Common myeloid progenitor, CD34-positive (primary cell): ENCODE measurements at regions not wholly inside any gene's neighbourhood (a gene's known extent, or its start where the extent isn't known, plus 50 kb on each side); places are given as distances from the start of the nearest gene placed in this dataset.
"Not testable (repeated sequence)": the region's sequence is repeated elsewhere in the genome, so short reads cannot be mapped to it uniquely, and the experiment has no call there.

Experiments
- CTCF ChIA-PET: fragments of 350-600 bp; sonication (Branson Sonifier 250); formaldehyde crosslinking; loops from one replicate; lab custom pipeline; 2021; ENCODE audit warnings: antibody characterized with exemption; lab: Charles Lee
- POLR2A ChIA-PET: fragments of 350-600 bp; sonication (Branson Sonifier 250); formaldehyde crosslinking; loops from one replicate; lab custom pipeline; 2021; ENCODE audit warnings: antibody characterized with exemption; lab: Charles Lee
- DNase-seq, 3 donors: peaks; one replicate each; pipeline versions ENCODE4 v3.0.0 to v3.0.0-alpha.2; 2013
- H3K27ac ChIP-seq, 2 experiments: 1 replicate in 1 of 2; 2 replicates in 1 of 2; pipeline ENCODE4 v1.7.0; 2013; ENCODE audit warnings: inconsistent platforms in 2 of 2, low read length in 2 of 2, mild to moderate bottlenecking in 2 of 2, low read depth in 1 of 2, moderate library complexity in 1 of 2; ENCODE audit not compliant: severe bottlenecking in 2 of 2, insufficient read depth in 1 of 2, poor library complexity in 1 of 2
- H3K27me3 ChIP-seq, 5 experiments: replicated peaks in 2 of 5; 1 replicate in 3 of 5; 2 replicates in 2 of 5; pipeline versions ENCODE4 v1.6.1 to v1.7.0; 2013; ENCODE audit warnings: low read length in 4 of 5, mild to moderate bottlenecking in 2 of 5, moderate library complexity in 2 of 5, inconsistent platforms in 1 of 5; ENCODE audit not compliant: insufficient read depth in 5 of 5, control insufficient read depth in 4 of 5
- H3K36me3 ChIP-seq, 4 experiments: 1 replicate in 2 of 4; 2 replicates in 2 of 4; pipeline versions ENCODE4 v1.6.1 to v1.7.0; 2013; ENCODE audit warnings: low read length in 3 of 4, control low read depth in 1 of 4, mild to moderate bottlenecking in 1 of 4; ENCODE audit not compliant: control insufficient read depth in 4 of 4, insufficient read depth in 4 of 4
- H3K4me1 ChIP-seq, 4 experiments: 1 replicate in 3 of 4; 2 replicates in 1 of 4; pipeline versions ENCODE4 v1.6.1 to v1.7.1; 2013; ENCODE audit warnings: low read length in 3 of 4, mild to moderate bottlenecking in 3 of 4, control low read depth in 1 of 4, inconsistent platforms in 1 of 4, moderate library complexity in 1 of 4; ENCODE audit not compliant: control insufficient read depth in 4 of 4, insufficient read depth in 4 of 4; ENCODE audit errors: control extremely low read depth in 1 of 4
- H3K4me3 ChIP-seq, 7 experiments: 1 replicate in 4 of 7; 2 replicates in 3 of 7; pipeline versions ENCODE4 v1.5.1 to v1.7.0; 2013; ENCODE audit warnings: mild to moderate bottlenecking in 7 of 7, low read length in 6 of 7, moderate library complexity in 6 of 7, inconsistent platforms in 2 of 7, low read depth in 2 of 7, control low read depth in 1 of 7; ENCODE audit not compliant: insufficient read depth in 4 of 7, control insufficient read depth in 1 of 7; ENCODE audit errors: extremely low read depth in 1 of 7
- H3K9me3 ChIP-seq, 5 experiments: 1 replicate in 4 of 5; 2 replicates in 1 of 5; pipeline versions ENCODE4 v1.6.1 to v1.7.1; 2013; ENCODE audit warnings: low read length in 4 of 5, mild to moderate bottlenecking in 2 of 5, inconsistent platforms in 1 of 5, low read depth in 1 of 5, moderate library complexity in 1 of 5; ENCODE audit not compliant: control insufficient read depth in 4 of 5, insufficient read depth in 2 of 5; ENCODE audit errors: control extremely low read depth in 1 of 5
- WGBS: methylation state at CpG from one replicate; pipeline ENCODE4 v1.1.5; 2013; ENCODE audit not compliant: insufficient coverage; 5-methylcytosine and 5-hydroxymethylcytosine counted together

DNA sequence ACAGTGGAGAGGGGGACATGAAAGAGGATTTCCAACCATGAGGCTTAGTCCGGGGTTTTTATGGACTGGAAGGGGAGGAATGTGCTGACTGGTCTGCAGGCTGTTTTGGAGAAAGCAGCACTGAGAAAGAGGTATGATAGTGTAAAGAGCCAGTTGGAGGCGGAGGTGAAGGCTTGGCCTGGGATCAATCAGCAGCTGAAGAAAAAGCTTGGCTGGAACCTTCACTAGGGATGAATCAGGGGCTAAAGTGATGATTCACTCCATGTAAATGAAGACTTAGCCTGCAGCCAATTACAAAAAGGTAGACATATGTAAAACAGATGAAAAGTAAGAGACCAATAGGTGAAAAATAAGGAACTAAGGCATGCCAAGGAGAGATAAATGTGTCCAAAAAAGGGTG lies 1382.6 kb downstream of the GATA3 start:
- ChIA-PET POLR2A (no interaction called here), CTCF (no interaction called here)
- WGBS = 96% methylated on average over 2 of the region's 2 CpGs
- Histone ChIP-seq H3K27me3 (no peaks in the 10 kb centered on the region), H3K9me3 (peaks cover 0 to 3% (median 0%) of the 10 kb centered on the region in 5 experiments), H3K4me3 (no peak overlapping the region), H3K27ac (no peak overlapping the region), H3K4me1 (no peaks in the 10 kb centered on the region), H3K36me3 (no peaks in the 10 kb centered on the region)
- DNase-seq = no peak

DNA sequence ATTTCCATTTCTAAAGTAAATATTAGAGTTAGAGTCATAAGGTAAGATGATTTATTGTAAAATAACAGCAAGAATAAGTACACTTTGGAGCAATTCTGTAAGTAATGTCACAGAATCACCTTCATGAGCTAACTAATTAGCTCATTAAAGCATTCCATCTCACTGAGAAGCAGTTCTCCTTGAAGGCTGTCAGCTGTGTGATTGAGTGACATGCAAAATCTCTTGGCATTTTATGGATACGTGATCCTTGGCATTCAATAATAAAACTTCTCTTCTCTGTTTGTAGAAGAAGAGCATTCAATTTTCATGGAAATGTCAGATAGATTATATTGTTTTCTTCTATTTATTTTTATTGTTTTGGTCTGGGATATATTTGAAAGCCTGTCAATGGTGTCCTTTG lies 1389.3 kb downstream of the GATA3 start:
- H3K27me3 ChIP-seq = no peaks in the 10 kb centered on the region
- POLR2A ChIA-PET = no interaction called here
- H3K9me3 ChIP-seq = no peaks in the 10 kb centered on the region
- no peaks in the 10 kb centered on the region for H3K36me3 ChIP-seq
- no peak for DNase-seq
- no peak overlapping the region for H3K4me3 ChIP-seq
- no CpG with 5 or more reads among the region's 1 CpG for WGBS
- no peak overlapping the region for H3K27ac ChIP-seq
- H3K4me1 ChIP-seq = no peaks in the 10 kb centered on the region
- CTCF ChIA-PET = no interaction called here

DNA sequence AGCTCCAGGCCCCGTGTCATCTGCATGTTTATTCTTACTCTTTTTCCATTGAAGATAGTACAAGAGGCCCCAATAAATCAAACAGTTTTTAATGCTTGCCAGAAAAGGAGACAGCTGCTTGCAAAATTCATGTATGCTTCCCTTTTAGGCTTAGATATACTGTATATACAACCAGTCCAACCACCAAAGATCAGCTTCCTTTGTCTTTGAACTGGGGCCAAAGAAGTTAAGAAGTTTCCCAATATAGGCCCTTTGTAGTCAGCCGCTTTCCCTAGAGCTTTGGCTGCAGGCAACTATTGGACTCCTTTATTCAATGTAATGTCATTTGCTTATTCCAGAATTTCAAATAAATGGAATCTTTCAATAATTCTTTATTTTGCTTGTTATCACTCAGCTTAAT lies 1395.0 kb downstream of the GATA3 start:
- WGBS = 100% methylated on average over 1 of the region's 2 CpGs
- no peak for DNase-seq
- Histone ChIP-seq H3K36me3 (no peaks in the 10 kb centered on the region), H3K27ac (no peak overlapping the region), H3K4me3 (no peak overlapping the region), H3K9me3 (peaks cover 0 to 5% (median 0%) of the 10 kb centered on the region in 5 experiments), H3K27me3 (no peaks in the 10 kb centered on the region), H3K4me1 (no peaks in the 10 kb centered on the region)
- ChIA-PET CTCF (no interaction called here), POLR2A (no interaction called here)

DNA sequence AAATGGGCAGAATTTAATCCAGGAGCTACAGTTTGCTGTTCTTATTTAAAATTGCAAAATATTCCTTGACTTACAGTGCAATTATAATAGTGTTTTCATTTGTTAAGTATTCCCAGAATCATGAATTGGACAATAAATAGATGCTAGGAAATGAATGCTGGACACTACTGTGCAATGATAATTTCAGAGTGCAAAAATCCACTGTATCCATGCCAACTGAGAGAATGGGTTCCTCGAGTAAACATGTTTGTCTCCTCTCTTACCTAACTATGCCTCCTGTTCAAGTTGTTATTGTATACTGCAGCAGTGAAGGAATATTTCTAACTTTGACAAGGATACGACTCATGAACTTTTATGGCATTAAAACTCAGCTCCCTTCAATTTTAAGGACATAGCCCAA lies 1396.3 kb downstream of the GATA3 start:
- H3K4me1 ChIP-seq = no peaks in the 10 kb centered on the region
- H3K36me3 ChIP-seq = no peaks in the 10 kb centered on the region
- ChIA-PET POLR2A (no interaction called here), CTCF (no interaction called here)
- H3K9me3 ChIP-seq = peaks cover 0 to 7% (median 0%) of the 10 kb centered on the region in 5 experiments
- no peaks in the 10 kb centered on the region for H3K27me3 ChIP-seq
- WGBS = 90% methylated on average over 1 of the region's 2 CpGs
- no peak for DNase-seq
- H3K27ac ChIP-seq = no peak overlapping the region
- no peak overlapping the region for H3K4me3 ChIP-seq

DNA sequence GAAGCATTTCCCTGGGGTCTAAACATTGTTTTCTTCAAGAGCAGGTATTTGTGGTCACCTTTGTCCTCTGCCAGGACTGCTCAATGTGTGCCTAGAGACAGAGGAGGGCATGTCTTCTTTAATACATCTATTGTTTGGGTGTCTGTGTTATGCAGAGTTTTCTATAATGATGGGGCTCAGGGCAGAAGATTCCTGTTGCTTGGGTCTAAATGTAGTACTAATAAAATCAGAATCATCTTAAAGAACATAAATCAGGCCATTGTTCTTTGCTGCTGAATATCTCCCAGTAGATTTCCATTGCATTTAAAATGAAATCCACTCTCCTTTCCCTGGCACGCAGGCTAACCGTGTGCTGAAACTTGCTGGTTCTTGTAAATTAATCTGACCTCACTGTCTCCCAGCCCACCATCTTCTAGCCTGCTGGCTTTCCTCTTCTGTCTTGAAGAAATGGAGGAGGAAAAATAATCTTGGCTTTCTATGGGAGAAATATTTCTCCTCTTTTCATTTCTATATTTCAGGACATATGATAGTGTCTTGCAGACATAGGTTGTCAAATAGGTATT lies 1396.8 kb downstream of the GATA3 start:
- POLR2A ChIA-PET = no interaction called here
- no peaks in the 10 kb centered on the region for H3K27me3 ChIP-seq
- CTCF ChIA-PET = no interaction called here
- peaks cover 0 to 7% (median 0%) of the 10 kb centered on the region in 5 experiments for H3K9me3 ChIP-seq
- H3K4me1 ChIP-seq = no peaks in the 10 kb centered on the region
- H3K36me3 ChIP-seq = no peaks in the 10 kb centered on the region
- no peak overlapping the region for H3K27ac ChIP-seq
- no peak overlapping the region for H3K4me3 ChIP-seq
- 90% methylated on average over 2 of the region's 2 CpGs for WGBS
- no peak for DNase-seq

DNA sequence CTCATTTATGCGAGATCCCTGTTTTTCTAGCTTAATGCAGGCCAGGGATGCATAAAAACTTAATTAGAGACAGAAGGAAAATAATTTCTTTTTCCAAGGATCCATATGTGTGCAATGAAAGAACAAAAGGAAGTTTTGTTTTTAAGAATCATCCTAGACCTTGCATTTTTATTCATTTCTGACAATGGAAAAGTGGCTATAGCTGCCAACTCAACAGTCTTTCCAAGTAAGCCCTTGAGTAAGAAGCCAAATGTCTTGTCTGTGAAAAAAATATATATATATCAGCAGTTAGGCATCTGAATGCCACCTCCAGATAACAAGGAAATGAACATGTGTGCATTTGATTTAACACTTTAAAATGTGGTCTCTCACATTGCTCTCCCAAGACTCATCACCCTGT lies 1397.6 kb downstream of the GATA3 start:
- Histone ChIP-seq H3K4me1 (no peaks in the 10 kb centered on the region), H3K4me3 (no peak overlapping the region), H3K27ac (no peak overlapping the region), H3K9me3 (peaks cover 0 to 7% (median 0%) of the 10 kb centered on the region in 5 experiments), H3K36me3 (no peaks in the 10 kb centered on the region), H3K27me3 (no peaks in the 10 kb centered on the region)
- no CpG with 5 or more reads among the region's 1 CpG for WGBS
- DNase-seq = no peak
- ChIA-PET CTCF (no interaction called here), POLR2A (no interaction called here)

DNA sequence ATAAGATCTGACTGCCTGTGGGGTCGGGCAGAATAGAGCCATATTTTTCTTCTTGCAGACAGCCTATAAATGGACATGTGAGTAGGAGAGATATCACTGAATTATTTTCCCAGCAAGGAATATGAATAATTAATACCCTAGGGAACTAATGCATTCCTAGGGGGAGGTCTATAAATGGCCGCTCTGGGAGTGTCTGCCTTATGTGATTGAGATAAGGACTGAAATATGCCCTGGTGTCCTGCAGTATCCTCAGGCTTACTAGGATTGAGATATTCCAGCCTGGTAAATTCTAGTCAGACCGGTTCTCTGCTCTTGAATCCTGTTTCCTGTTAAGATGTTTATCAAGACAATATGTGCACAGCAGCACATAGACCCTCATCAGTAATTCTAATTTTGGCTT lies 1399.4 kb downstream of the GATA3 start:
- CTCF ChIA-PET, DNase-seq, H3K27ac ChIP-seq, H3K4me1 ChIP-seq, H3K9me3 ChIP-seq, H3K27me3 ChIP-seq, H3K4me3 ChIP-seq, H3K36me3 ChIP-seq, POLR2A ChIA-PET: not testable (repeated sequence)
- 80% methylated on average over 2 of the region's 3 CpGs for WGBS
